HL-60 (cell line): ENCODE measurements at regions not wholly inside any gene's neighbourhood (a gene's known extent, or its start where the extent isn't known, plus 50 kb on each side); places are given as distances from the start of the nearest gene placed in this dataset.

Experiments
- DNase-seq, 2 experiments: peaks; one replicate each; pipeline ENCODE4 v3.0.0-alpha.2; 2010 to 2020; ENCODE audit warnings: low read depth in 1 of 2, low spot score in 1 of 2
- H3K27ac ChIP-seq: fragments of 250-450 bp; sonication (Bioruptor Pico); replicated peaks from 2 replicates; pipeline ENCODE4 v1.5.1; 2020; ENCODE audit warnings: mild to moderate bottlenecking, moderate library complexity
- H3K27me3 ChIP-seq: fragments of 250-450 bp; sonication (Bioruptor Pico); 2 replicates; pipeline ENCODE4 v1.5.1; 2021; ENCODE audit warnings: mild to moderate bottlenecking, moderate library complexity; ENCODE audit not compliant: insufficient read depth, poor library complexity, severe bottlenecking
- H3K4me3 ChIP-seq: replicated peaks from 2 replicates; pipeline ENCODE4 v1.5.1; 2011; ENCODE audit warnings: mild to moderate bottlenecking, control low read depth, low read length; ENCODE audit not compliant: insufficient read depth
- GABPA ChIP-seq: IDR thresholded peaks from 2 replicates; pipeline ENCODE4 v1.6.1; 2012; ENCODE audit warnings: low read depth
- POLR2AphosphoS5 ChIP-seq: IDR thresholded peaks from 2 replicates; pipeline ENCODE4 v1.6.1; 2012; ENCODE audit warnings: low read depth
- SPI1 ChIP-seq: IDR thresholded peaks from 2 replicates; pipeline ENCODE4 v1.6.1; 2012; ENCODE audit warnings: low read depth, mild to moderate bottlenecking, borderline replicate concordance
- TF ChIP-seq, protein P1 (sequence below): IDR thresholded peaks from 2 replicates; pipeline ENCODE4 v1.6.1; 2012; ENCODE audit warnings: low read depth; ENCODE audit not compliant: insufficient replicate concordance
- TF ChIP-seq, protein P2 (sequence below): IDR thresholded peaks from one replicate; pipeline ENCODE4 v1.5.1; 2011; ENCODE audit warnings: low read length, control low read depth, inconsistent platforms; ENCODE audit not compliant: insufficient read depth

DNA sequence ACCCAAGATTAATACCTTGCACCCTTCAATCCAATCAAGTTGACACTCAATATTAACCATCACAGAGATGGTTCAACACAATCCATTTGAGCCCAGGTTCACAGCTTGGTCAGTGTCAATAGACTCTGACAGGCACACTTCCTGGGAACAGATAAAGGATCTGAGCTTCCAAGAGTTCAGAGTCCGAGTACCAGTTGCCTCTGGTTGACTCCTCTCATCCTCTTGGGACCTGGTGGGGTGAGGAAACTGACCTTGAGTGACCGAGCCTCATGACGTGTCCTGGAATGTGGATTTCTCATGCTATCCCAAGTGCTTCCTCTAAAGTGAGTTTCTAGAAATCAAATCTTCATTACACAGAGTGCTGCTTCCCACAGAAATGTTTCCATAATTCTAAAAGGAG is 162.0 kb downstream of the CYP26A1 start:
- Histone ChIP-seq H3K4me3 (no peak overlapping the region), H3K27ac (no peak overlapping the region), H3K27me3 (peaks cover 4% of the 10 kb centered on the region)
- TF ChIP-seq POLR2AphosphoS5 = no peak
- TF ChIP-seq GABPA = no peak
- TF ChIP-seq, protein P1, sequence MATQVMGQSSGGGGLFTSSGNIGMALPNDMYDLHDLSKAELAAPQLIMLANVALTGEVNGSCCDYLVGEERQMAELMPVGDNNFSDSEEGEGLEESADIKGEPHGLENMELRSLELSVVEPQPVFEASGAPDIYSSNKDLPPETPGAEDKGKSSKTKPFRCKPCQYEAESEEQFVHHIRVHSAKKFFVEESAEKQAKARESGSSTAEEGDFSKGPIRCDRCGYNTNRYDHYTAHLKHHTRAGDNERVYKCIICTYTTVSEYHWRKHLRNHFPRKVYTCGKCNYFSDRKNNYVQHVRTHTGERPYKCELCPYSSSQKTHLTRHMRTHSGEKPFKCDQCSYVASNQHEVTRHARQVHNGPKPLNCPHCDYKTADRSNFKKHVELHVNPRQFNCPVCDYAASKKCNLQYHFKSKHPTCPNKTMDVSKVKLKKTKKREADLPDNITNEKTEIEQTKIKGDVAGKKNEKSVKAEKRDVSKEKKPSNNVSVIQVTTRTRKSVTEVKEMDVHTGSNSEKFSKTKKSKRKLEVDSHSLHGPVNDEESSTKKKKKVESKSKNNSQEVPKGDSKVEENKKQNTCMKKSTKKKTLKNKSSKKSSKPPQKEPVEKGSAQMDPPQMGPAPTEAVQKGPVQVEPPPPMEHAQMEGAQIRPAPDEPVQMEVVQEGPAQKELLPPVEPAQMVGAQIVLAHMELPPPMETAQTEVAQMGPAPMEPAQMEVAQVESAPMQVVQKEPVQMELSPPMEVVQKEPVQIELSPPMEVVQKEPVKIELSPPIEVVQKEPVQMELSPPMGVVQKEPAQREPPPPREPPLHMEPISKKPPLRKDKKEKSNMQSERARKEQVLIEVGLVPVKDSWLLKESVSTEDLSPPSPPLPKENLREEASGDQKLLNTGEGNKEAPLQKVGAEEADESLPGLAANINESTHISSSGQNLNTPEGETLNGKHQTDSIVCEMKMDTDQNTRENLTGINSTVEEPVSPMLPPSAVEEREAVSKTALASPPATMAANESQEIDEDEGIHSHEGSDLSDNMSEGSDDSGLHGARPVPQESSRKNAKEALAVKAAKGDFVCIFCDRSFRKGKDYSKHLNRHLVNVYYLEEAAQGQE = no peak
- TF ChIP-seq, protein P2, sequence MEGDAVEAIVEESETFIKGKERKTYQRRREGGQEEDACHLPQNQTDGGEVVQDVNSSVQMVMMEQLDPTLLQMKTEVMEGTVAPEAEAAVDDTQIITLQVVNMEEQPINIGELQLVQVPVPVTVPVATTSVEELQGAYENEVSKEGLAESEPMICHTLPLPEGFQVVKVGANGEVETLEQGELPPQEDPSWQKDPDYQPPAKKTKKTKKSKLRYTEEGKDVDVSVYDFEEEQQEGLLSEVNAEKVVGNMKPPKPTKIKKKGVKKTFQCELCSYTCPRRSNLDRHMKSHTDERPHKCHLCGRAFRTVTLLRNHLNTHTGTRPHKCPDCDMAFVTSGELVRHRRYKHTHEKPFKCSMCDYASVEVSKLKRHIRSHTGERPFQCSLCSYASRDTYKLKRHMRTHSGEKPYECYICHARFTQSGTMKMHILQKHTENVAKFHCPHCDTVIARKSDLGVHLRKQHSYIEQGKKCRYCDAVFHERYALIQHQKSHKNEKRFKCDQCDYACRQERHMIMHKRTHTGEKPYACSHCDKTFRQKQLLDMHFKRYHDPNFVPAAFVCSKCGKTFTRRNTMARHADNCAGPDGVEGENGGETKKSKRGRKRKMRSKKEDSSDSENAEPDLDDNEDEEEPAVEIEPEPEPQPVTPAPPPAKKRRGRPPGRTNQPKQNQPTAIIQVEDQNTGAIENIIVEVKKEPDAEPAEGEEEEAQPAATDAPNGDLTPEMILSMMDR = no peak
- TF ChIP-seq SPI1 = no peak
- no peak for DNase-seq

DNA sequence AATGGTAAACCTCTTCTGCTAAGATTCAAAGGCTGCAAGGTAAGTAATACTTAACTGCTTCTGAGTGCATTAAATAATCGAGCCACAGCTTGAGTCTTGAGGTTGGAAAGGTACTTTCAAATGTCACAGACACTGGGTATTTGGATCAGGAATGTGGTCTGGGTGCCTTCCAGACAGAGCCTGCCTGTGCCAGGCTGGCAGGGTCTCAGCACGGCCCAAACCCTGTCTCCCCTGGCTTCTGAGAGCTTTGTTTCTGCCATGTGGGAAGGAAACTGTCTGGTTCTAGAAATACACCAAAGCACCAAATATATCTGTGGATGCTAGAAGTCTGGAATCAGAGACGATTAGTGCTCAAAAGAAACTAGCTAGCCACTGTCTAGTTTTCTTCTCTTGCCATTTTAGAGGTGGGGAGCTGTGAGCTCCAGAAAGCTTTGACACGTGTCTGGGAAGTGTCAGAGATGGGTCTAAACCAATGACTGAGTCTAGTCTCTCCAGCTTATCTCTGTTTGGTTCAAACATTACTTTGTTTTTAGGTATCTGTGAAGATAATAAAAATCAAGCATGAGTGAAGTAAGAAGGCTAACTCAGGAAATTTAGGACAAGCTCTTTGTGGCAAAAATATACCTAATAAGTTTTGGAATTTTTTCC is 162.8 kb downstream of the CYP26A1 start:
- H3K4me3 ChIP-seq = no peak overlapping the region
- no peak for TF ChIP-seq GABPA
- TF ChIP-seq, protein P2 = no peak
- TF ChIP-seq SPI1 = no peak
- TF ChIP-seq, protein P1 = no peak
- TF ChIP-seq POLR2AphosphoS5 = no peak
- DNase-seq = no peak
- H3K27me3 ChIP-seq = peaks cover 4% of the 10 kb centered on the region
- no peak overlapping the region for H3K27ac ChIP-seq

DNA sequence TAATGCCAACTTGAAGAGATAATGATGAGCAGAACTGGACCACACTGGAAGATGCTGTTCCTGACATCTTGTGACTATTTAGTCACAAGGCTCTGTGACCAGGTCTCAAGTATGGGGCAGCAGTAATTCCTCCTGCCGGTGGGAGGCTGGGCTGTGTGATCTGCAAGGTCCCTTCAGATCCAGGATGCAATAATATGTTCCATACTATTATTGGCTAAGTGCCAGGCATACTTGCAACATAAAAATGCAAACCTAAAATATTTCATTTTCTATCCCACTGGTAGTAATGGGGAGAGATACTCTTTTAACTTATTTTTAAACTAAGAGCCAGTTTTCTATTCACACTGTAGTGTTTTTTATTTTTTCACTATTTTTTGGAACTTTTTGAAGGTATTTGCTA is 171.5 kb downstream of the CYP26A1 start:
- Histone ChIP-seq H3K27ac (no peak overlapping the region), H3K4me3 (no peak overlapping the region), H3K27me3 (peaks cover 3% of the 10 kb centered on the region)
- no peak for TF ChIP-seq POLR2AphosphoS5
- TF ChIP-seq, protein P1 = no peak
- TF ChIP-seq, protein P2 = no peak
- no peak for TF ChIP-seq SPI1
- no peak for TF ChIP-seq GABPA
- DNase-seq = peak in 1 of 2 experiments; percentile 0
